Limb (tissue), 2 donors: ENCODE measurements at regions not wholly inside any gene's neighbourhood (a gene's known extent, or its start where the extent isn't known, plus 50 kb on each side); places are given as distances from the start of the nearest gene placed in this dataset.

Experiments
- DNase-seq, 2 donors: peaks; one replicate each; pipeline ENCODE4 v3.0.0-alpha.2; 2016; ENCODE audit errors: extremely low spot score in 2 of 2

DNA sequence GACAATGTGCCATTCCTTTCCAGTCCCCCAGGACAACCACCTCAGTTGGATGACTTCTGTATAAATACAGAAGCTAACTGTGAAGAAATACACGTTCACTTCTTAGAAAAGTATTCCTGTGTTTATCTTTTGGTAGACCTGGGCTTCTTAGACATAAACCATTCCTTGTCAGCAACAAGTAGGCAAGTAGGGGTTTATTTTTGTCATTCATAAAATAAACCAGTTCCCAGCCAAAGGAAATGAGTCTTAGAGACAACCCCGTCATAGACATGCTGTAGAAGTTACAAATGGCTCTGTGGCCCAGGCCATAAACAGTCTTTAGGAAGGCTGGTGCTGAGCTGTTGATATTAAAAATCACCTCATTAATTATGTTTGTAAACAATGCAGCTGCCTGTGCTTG lies 243.2 kb downstream of the SPTSSA start:
- DNase-seq, result no peak

DNA sequence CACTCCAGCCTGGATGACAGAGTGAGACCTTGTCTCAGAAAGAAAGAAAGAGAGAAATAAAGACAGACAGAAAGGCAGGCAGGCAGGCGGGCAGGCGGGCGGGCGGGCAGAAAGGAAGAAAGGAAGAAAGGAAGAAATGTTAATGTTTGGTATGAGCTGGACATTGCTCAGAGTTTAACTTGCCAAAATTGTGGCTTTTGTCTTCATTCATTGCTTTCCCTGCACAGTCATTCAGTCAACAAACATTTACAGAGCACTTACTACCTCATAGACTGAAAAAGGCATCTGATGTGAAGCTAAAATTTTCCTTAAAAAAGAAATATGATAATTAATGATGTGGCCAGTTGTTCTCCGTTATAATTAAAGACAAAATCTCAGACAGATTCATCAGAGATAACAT lies 247.1 kb downstream of the SPTSSA start:
- no peak for DNase-seq

DNA sequence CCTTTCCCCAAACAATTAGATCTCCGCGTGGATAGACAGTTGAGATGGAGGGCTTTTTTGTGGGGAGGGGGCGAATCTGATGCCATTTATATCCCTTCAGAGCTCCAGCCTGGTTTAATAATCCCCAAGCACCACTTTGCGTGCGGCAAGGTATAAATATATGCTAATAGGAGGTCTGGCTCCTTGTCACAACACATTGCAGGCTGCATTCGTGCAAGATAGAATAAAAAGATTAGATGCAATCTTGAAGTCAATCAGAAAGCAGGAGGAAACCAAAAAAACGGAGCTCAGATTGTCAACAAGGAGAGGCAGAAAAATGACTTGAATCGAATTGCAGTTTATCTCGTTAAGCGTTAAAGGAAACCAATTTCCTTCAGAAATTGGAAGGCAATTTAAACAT lies 248.7 kb downstream of the SPTSSA start:
- DNase-seq, result no peak

DNA sequence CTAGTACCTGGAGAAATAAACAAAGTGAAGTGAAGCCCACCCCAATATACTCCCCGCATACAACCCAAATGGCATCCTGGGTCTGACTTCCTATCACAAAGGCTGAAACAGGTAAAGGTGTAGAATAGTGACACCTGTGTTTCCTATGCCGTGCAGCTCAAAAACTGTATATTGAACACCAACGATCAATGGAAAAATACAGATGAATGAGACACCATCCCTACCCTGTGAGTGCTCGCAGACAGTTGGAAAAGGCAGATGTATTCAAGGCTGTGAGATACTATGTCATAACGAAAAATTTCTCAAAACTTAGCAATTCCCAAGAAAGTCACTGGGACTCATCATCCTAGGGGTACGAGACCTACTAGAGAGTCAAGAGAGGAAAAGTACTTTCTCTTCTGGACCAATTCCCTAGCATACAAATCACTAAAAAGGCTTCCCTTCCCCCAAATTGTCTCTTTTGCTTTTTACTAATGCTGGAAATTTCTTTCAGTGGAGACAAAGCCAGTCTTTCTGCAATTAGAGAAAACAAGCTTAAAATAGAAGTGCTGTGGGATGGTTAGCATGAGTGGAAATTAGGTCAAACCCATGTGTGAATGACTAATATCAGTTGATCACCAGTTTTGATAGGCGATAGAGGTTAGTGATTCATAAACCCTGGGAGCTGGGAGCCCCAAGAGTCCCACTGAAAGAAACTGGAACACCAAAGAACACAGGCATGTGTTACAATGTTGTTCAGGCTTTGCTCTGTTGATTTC lies 249.7 kb downstream of the SPTSSA start:
- DNase-seq, result no peak

DNA sequence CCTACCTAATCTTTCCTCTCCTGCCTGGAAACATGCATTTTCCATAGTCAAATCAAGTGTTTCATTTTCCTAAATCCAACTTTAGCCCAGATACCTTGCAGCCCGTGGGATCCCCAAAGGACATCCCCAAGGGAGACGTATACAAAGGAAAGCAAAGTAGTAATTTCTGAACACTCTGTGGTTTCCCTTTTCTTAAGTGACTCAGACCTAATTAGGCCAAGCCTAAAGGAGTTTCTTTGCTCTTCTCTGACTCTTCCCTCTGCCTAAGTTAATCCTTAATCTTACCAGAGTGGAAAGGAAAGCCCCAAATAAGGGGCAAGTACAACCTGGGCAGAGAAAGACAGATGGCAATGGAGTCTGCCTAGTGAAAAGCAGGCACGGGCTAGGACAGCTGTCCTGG lies 250.3 kb downstream of the SPTSSA start:
- DNase-seq, result no peak

DNA sequence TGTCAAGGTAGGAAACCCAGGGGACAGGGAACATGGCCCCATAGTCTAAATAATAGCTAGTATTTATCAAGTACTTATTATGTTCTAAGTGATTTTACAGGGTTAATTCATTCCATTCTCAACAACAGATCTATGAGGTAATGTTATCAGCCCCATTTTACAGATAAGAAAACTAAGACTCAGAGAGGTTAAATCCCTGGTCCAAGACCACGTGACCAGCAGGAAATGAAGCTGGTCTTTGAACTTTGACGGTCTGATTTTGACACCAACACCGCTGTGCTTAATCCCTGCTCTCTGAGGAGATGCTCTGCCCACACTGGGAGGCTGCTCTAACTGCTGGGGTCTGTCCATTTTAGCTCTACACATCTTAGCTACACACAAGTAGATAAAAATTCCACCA lies 253.5 kb downstream of the SPTSSA start:
- no peak for DNase-seq

DNA sequence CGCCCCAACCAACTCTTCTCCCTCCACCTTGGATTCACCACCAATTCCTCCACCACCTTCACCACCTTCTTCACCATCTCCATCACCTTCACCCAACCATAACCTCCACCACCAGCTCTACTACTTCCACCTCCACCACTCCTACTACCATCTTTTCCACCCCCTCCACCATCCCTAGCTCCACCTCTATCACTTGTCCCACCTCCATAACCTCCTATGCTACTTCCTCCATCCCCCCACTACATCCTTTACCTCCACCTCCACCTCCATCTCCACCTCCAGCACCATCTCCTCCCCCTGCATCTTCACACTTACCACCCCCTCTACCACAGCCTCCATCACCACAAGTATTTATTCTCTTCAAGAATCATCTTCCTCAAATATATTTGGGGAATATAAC lies 254.9 kb upstream of the EGLN3 start:
- no peak for DNase-seq

DNA sequence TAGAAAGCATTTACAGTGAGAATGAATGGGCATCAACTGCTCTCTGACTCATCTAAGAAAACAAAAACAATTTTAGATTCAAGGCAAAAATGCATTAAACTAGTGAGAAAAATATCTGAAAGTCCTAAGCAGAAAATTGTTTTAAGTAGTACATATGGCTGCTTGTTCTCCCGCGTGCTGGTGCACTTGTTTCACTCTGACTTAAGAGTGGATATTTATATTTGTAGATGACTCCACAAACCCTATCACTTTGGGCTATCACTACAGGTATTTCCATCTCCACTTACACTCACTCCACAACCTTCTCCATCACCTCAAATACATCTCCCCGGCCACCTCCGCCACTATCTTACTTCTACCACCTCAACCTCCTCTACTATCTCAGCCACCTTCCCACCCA lies 253.9 kb upstream of the EGLN3 start:
- no peak for DNase-seq

DNA sequence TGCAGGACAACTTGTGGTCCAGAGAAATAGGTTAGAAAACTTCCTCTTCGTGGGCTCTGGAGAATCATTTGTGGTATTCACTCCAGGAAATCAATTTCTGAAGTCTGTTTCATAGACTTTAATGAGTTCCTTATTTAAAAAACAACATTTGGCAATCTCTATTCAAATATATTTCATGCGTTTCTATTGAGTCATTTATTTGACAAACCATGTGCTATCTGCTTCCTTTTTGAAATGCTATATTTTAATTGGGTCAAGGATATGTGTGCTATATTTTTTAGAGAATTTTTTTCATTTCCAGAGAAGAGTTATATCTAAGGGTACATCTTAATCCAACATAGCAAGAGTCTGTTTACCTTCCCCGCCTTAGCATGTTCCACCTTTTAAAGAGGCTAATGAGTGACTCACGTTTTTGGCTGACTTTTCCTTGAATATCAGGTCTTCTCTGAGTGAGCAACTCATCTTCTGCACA lies 252.4 kb upstream of the EGLN3 start:
- no peak for DNase-seq

DNA sequence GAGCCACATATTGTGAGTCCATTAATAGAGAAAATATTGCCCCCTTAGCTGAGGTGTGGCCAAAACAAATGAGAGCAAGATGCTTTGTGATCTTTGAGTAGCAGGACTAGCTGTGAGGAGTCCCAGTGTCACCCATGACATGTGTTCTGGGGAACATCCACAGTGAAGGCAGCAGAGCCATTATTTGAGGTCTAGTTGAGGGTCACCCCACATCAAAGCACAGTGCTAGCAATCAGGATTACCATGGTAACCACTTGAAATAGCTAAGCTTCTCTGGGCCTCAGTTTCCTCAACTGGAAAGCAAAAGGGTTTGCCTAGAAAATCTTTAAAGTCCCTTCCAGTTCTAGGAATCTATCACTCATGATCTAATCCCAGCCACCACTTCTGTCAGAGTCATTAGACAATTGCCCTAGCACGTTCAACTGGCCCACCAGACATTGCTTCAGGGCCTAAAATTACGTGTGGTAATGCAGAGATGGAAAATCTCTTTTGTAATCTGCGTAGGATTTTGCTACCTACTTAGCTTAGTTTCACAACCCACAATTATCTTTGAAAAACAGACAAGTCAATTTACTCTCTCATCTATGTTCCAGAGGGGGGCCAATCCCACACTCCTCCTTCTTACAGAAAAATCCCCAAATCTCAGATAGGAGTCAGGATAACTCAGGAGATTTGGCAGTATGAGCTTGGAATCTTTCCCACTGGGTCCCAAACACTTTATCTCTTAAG lies 251.2 kb upstream of the EGLN3 start:
- DNase-seq, result no peak

DNA sequence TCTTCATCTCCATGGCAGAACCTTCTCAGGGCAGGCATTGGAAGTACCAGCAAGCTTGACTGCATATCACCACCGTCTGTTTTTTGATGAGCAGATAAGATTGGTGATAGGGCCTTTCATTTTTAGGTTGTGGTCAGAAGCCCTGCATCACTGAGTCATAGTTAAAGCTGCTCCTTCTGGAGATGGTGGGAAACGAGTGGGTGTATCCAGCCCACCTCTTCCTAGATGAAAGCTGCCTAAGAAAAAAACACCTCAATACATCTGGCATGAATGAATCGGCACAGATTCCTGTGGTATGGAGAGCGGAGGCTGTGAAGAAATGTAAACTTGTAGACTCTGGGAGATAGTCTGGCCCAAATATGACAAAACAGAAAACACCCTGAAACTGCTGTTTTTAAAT lies 248.7 kb upstream of the EGLN3 start:
- DNase-seq, result no peak

DNA sequence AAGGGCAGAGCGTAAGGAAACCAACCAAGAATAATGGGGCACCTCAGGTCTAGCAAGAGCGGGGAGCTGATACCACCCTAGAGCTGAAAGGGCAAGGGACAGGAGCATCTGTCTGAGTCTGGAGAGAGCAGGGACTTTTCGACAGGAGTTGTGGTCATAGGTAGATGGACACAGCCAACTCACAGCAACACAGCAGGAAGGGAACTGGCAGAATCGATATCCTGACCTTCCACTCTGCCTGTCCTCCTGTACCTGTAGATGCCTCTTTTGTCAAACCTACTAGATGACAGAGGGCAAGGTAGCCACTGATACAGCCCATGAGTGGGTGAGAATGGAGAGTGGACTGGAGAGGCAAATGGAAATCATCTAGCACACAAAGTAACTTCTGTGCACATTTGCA lies 247.2 kb upstream of the EGLN3 start:
- DNase-seq, result no peak

DNA sequence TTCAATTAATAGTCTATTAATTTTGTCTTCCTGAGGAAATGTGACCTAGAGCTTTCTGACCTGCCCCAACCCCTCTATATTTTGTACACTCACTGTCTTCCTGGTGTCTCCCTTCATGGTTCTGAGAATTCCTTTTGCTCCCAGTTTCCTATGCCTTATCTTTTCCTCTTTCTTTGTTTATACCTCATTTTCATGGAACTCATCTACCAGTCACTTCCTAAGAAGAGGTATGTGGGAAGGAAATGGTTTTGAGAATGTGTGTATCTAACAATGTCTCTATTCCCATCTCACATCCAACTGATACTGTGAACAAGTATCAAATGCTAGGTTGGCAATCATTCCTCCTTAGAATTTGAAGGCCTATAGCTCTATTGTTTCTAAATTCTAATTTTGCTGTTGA lies 245.1 kb upstream of the EGLN3 start:
- no peak for DNase-seq

DNA sequence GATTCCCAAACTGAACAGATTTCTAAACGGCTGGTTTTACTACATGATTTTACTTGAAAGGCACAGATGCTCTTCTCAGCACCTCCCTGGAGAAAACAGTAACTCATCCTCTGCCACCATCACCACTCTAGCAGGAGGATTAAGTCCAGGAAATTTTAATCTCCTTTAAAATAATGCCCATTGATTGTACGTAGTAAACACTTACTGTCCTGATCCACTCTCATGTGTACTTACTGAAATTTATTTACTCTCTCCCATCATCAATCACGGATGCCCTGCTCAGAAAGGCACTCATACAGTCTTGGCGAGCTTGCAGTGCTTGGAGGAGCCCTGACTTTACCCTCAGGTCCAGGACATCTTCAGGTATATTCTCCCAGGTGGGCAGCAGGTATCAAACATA lies 239.8 kb upstream of the EGLN3 start:
- DNase-seq, result no peak

DNA sequence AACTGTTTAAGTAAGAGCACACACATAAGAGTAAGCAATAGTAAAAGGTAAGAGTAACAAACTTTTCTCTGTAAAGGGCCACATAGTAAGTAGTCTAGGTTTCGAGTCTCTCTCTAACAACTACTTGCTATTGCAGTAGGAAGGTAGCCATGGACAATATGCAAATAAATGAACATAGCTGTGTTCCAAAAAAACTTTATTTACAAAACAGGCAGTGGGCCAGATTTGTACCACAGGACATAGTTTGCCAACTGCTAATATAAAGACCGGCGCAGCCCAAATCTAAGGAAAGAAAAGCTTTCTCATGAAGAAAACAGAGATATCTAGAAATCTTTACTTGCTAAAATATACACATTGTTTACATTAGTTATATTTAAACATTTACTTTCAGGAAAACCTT lies 239.0 kb upstream of the EGLN3 start:
- no peak for DNase-seq

DNA sequence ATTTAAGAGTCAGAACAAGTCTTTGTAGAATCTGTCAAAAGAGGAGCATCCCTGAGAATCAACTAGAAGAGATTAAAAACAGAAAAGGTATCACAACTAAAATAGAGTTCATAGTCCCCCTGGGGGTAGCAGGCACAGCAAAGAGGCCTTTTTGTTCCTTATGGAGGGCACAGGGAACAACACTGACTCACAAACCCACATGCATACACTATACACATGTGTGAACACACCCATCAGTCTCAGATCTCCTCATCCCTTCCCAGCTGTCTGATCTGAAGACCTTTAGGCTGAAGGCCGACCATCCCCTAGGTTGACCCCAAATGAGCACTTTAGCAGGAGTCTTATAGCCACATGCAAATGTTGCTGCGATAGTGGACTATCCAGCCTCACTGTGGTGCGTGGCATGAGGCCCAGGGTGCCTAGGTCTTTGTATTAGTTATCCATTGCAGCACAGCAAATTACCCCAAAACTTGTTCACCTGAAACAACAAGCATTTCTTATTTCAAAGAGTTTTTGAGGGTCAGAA lies 236.7 kb upstream of the EGLN3 start:
- DNase-seq, result no peak

DNA sequence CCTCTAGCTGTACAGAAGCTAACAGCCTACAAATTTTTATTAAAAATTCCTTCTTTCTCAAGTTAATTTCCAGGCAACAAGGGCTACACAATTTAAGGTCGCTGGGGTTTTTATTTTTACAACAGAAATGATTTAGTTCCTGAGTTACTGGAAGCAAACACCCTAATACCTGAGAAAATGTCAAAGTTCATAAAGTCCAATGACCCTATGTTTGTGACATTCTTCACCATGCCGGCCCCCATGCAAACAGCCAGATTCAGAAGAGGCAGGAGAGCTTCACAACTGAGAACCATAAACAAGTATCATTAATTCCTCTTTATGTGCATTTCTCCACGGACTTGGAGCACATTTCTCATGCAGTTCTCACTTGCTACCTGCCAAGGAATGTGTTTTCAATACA lies 236.2 kb upstream of the EGLN3 start:
- no peak for DNase-seq

DNA sequence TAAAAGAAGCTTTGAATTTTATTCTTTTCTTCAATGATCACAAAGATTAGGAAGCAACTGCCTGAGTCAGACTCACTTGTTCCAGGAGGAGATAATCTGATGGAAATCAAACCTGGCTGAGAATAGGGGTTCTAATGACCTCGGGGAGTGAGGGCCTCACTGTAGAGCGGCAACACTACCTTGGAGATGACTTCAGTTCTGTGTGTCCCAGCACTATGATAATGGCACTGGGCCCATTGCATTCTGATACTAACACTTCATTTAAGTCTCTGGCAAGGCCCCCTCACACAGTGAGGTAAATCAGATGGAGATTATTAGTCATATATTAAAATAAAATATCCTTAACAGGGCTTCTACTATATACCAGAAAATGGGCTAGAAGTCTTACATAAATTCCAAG lies 233.3 kb upstream of the EGLN3 start:
- DNase-seq, result no peak

DNA sequence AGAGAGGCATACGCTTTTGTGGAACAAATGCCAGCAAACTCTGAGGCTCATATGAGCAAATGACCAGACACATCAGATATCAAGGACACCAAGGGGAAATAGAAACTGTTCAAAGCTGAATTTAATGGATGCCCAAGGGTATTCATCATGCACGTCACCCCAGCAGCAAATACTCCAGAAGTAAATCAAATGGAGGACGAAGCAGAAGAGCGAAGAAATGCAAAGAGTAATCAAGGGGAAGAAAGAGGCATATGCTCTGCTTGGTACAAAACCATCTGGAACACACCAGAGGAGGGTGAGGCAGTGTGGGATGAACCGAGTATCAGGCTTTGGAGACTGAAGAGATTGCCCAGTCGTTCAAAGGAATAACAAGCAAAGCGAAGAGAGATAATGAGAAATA lies 232.6 kb upstream of the EGLN3 start:
- DNase-seq, result no peak

DNA sequence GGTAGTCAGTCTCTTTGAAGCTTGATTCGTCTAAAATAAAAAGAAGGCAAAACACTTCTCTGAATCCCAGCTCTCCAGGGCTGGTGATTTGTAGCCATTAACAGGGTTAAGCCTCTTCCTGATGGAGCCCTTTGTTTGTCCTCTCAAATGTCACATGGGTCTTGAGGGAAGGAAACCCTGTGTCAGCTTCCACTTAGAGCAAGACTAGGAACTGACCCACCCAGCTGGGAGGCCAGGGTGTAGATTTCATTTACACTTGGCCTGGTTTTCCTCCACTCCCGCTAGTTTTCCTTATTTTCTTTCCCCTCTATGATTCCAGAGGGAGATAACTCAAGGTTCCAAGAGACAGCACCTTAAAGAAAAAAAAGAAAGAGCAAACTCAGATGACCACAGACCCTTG lies 230.5 kb upstream of the EGLN3 start:
- no peak for DNase-seq

DNA sequence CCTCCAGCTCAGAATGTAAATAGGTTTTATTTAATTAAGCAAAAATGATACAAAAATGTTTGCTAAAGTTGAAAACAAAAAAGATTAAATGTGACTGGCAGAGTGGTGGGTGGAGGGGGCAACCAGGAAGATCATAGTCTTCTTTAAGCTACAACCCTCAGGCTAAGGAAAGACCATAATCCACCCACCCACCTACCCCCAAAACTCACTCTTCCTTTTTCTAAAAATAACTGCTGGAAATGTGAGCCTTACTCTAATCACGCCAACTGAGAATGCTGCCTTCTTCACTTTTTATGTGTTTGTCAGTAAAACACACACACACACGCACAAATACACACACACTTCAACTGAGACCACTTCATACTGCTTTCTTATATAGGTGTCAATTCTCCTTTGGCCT lies 230.0 kb upstream of the EGLN3 start:
- no peak for DNase-seq

DNA sequence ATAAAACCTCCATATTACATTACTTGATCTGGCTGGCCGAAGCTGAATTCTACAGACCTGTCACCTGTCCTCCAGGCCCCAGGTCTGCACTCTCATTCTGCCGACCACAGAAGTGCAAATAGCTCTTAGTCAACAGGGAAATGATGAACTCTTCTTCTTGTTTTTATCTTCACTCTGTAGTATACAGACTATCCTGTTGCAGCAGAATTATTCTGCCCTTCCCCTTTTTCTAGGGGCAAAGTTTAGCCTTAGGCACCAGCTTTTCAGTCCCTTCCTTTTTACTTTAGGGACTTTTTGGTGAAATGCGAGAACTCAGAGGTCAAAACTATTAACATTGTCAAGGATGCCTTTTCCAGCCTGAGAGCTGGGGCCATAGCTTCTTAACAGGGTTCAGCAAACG lies 229.6 kb upstream of the EGLN3 start:
- DNase-seq, result no peak

DNA sequence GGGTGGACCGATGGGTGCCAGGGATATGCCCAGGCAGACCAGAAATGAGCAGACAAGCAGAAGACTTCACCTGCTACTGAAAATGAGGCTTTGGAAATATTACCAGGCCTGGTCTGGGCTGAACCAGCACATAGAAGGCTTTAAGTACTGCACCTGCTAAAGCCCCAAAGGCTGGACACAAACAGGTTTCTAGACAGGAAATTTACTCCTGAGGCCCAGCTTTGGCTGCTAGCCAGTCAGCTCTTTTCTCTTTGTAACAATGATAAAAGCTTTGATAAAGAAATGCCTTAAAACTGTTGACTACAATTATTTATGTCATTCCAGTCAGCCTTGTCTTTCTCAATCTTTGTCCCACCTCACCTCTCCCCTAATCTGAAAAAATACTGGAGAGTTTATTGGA lies 228.9 kb upstream of the EGLN3 start:
- DNase-seq, result no peak
